Transverse colon (tissue), 4 donors: ENCODE measurements at regions not wholly inside any gene's neighbourhood (a gene's known extent, or its start where the extent isn't known, plus 50 kb on each side); places are given as distances from the start of the nearest gene placed in this dataset.

Experiments used
- DNase-seq: peaks from one replicate; pipeline ENCODE4 v3.0.0-alpha.2; 2019
- H3K27ac ChIP-seq, 4 donors: fragments of 200-600 bp; sonication (generic); 2 replicates each; pipeline ENCODE4 v1.5.1; 2016 to 2018; ENCODE audit warnings: inconsistent platforms in 4 of 4
- H3K27me3 ChIP-seq: fragments of 200-600 bp; sonication (generic); 2 replicates; pipeline ENCODE4 v1.5.1; 2017; ENCODE audit warnings: inconsistent platforms
- H3K36me3 ChIP-seq, 4 donors: fragments of 200-600 bp; sonication (generic); 2 replicates each; pipeline ENCODE4 v1.5.1; 2017 to 2019; ENCODE audit warnings: inconsistent platforms in 4 of 4
- H3K4me1 ChIP-seq, 4 donors: fragments of 200-600 bp; sonication (generic); 2 replicates each; pipeline ENCODE4 v1.5.1; 2017 to 2020; ENCODE audit warnings: inconsistent platforms in 4 of 4
- H3K4me3 ChIP-seq, 4 donors: fragments of 200-600 bp; sonication (generic); 1 replicate in 1 of 4; 2 replicates in 3 of 4; pipeline versions ENCODE4 v1.5.1 to v1.6.1; 2017 to 2019; ENCODE audit warnings: inconsistent platforms in 4 of 4
- H3K9me3 ChIP-seq, 2 donors: fragments of 200-600 bp; sonication (generic); 2 replicates each; pipeline ENCODE4 v1.5.1; 2017 to 2019; ENCODE audit warnings: inconsistent platforms in 2 of 2
- CTCF ChIP-seq, 5 experiments: fragments of 200-600 bp in 3 of 5; fragments of 450-650 bp in 2 of 5; sonication (generic) in 3 of 5; IDR thresholded peaks; 1 replicate in 2 of 5; 2 replicates in 3 of 5; pipeline ENCODE4 v1.5.1; 2016 to 2017; ENCODE audit warnings: antibody characterized with exemption in 5 of 5, inconsistent platforms in 3 of 5, mild to moderate bottlenecking in 2 of 5, moderate library complexity in 1 of 5
- EP300 ChIP-seq: sonication (generic); formaldehyde crosslinking; IDR thresholded peaks from one replicate; pipeline ENCODE4 v1.6.1; 2017; ENCODE audit warnings: antibody characterized with exemption, low read depth
- POLR2A ChIP-seq: fragments of 450-650 bp; IDR thresholded peaks from one replicate; pipeline ENCODE4 v1.6.1; 2016; ENCODE audit warnings: antibody characterized with exemption, mild to moderate bottlenecking, moderate library complexity
- POLR2AphosphoS5 ChIP-seq, 3 donors: sonication (generic); formaldehyde crosslinking; IDR thresholded peaks; one replicate each; pipeline ENCODE4 v1.6.1; 2016; ENCODE audit warnings: antibody characterized with exemption in 3 of 3
- WGBS, 2 donors: methylation state at CpG; one replicate each; pipeline ENCODE4 v1.1.5; 2018; ENCODE audit warnings: low coverage in 1 of 2; 5-methylcytosine and 5-hydroxymethylcytosine counted together
- in situ Hi-C, 4 donors: fragments of 200-750 bp; cut with MboI; loops; one replicate each; pipeline versions ENCODE4 v1.15.0 to v1.15.1; 2017; ENCODE audit warnings: low sequenced_read_pairs in 3 of 4, low pct_ligation_motif_present in 1 of 4, low pct_unique_long_range_greater_than_20kb in 1 of 4
- intact Hi-C: fragments of 100-400 bp; cut with DNase I; formaldehyde crosslinking; loops from one replicate; pipeline ENCODE4 v1.15.1; 2023; ENCODE audit warnings: low total_unique reads

GRCh38 chr13:34708566-34709313 is 233.3 kb upstream of the NBEA start:
- TF ChIP-seq EP300 (no peak), POLR2AphosphoS5 (IDR thresholded peaks at IDR 0.05) (no peak), POLR2A (no peak), CTCF (IDR thresholded peaks at IDR 0.05) (no peak)
- H3K4me3 ChIP-seq, result no peak overlapping the region
- in situ Hi-C loops, result no loop called here
- no peak for DNase-seq
- 10 to 23% methylated on average over 1 of the region's 1 CpG for WGBS, 2 donors
- no peaks in the 10 kb centered on the region for H3K4me1 ChIP-seq
- no peaks in the 10 kb centered on the region for H3K9me3 ChIP-seq
- H3K27ac ChIP-seq, result no peak overlapping the region
- H3K36me3 ChIP-seq, result no peaks in the 10 kb centered on the region
- H3K27me3 ChIP-seq, result no peaks in the 10 kb centered on the region
- intact Hi-C loops, result no loop called here

GRCh38 chr13:34719060-34719875 is 222.8 kb upstream of the NBEA start:
- Histone ChIP-seq H3K27ac (no peak overlapping the region), H3K36me3 (no peaks in the 10 kb centered on the region), H3K4me1 (peaks cover 0 to 9% (median 0%) of the 10 kb centered on the region in 4 donors), H3K9me3 (no peaks in the 10 kb centered on the region), H3K27me3 (no peaks in the 10 kb centered on the region), H3K4me3 (no peak overlapping the region)
- TF ChIP-seq EP300, result no peak
- no peak for TF ChIP-seq CTCF (IDR thresholded peaks at IDR 0.05)
- TF ChIP-seq POLR2A, result no peak
- no peak for TF ChIP-seq POLR2AphosphoS5 (IDR thresholded peaks at IDR 0.05)
- in situ Hi-C loops (no loop called here), intact Hi-C loops (no loop called here)
- 87 to 90% methylated on average over 4 of the region's 4 CpGs for WGBS, 2 donors
- DNase-seq, result no peak

- Histone ChIP-seq H3K36me3 (no peaks in the 10 kb centered on the region), H3K9me3 (no peaks in the 10 kb centered on the region), H3K4me3 (no peak overlapping the region), H3K27me3 (no peaks in the 10 kb centered on the region), H3K4me1 (peaks cover 0 to 9% (median 0%) of the 10 kb centered on the region in 4 donors), H3K27ac (no peak overlapping the region)
- DNase-seq, result no peak
- TF ChIP-seq CTCF (IDR thresholded peaks at IDR 0.05) (no peak), EP300 (no peak), POLR2AphosphoS5 (IDR thresholded peaks at IDR 0.05) (no peak), POLR2A (no peak)
- 65 to 72% methylated on average over 2 of the region's 2 CpGs for WGBS, 2 donors
- in situ Hi-C loops, result no loop called here
- intact Hi-C loops, result no loop called here
Measured at GRCh38 chr13:34720618-34721017, 221.5 kb upstream of the NBEA start.
